GM21390 (cell line): ENCODE measurements at regions not wholly inside any gene's neighbourhood (a gene's known extent, or its start where the extent isn't known, plus 50 kb on each side); places are given as distances from the start of the nearest gene placed in this dataset.

ENCODE experiments used
- ATAC-seq: cut with Tn5 transposase; IDR thresholded peaks from one replicate; pipeline ENCODE4 v1.9.1; 2021; ENCODE audit not compliant: unreplicated experiment

DNA sequence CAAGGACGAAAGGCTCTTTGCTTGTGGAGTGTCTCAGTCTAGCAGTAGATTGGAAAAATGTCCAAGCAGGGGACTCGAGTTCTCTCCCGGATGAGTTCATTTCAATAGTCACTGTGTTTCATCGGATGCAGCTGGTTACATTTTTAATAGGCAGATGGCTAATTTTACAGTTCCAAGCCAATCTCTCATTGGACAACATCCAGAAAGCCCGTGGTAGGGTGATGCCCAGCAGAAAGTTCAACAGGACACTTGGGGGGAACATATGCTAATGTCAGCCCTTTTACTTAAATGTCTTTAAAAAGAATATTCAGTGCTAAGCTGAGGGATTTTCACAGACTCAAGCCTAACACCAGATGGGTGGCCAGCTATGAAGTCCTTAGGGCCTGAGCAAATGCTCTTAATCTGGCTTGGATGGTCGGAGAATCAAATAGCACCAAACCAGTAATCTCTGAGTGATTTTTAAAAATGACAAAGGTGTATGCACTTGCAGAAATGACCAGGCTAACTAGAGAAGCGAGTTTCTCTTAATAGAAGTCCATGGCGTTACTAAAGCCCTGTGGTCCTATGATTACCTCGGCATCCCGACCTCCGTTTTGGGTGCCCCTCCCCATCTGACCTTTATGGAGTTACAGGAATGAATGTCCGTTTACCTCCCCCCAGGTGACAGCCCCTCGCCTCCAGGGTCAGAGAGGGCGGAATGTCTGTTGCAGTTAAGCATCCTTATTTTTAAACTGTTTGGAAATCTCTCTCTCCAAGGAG, 289.2 kb upstream of the SALL1 start:
- no peak for ATAC-seq

DNA sequence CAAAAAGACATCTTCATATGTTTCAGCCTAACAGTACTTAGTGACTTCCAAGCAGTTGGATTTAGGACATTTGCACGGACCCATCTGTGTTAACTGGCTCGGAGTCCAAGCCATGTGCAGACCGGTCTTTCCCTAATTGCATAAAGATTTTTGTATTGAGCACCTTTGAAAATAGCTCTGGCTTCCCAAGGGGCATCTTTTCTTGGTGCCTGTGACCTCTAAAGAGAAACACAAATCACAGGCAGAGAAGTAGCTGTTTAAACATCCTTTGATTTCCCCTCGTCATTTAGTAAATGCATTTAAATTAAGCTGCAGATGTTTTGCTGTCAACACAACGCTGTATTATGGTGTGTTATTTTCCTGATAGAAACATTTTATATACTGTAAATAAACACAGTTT, 288.2 kb upstream of the SALL1 start:
- ATAC-seq = no peak

DNA sequence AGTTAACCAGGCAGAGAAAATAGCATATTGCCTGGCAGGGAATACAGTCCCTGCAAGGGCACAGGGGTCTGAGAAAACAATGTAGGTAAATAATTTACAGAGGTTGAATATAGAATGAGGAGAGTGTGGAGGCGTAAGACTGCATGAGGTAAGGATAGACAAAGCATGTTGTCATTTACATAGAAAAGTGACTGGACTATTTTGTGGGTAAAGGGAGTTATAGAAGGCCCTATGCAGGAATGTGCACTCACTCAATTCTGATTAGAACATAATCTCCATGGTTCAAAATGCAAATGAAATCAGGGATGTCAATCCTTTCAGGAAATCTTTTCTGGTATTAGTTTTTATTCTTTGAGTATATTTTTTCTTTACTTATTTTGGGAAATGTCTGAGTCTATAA, 285.7 kb upstream of the SALL1 start:
- ATAC-seq = no peak

DNA sequence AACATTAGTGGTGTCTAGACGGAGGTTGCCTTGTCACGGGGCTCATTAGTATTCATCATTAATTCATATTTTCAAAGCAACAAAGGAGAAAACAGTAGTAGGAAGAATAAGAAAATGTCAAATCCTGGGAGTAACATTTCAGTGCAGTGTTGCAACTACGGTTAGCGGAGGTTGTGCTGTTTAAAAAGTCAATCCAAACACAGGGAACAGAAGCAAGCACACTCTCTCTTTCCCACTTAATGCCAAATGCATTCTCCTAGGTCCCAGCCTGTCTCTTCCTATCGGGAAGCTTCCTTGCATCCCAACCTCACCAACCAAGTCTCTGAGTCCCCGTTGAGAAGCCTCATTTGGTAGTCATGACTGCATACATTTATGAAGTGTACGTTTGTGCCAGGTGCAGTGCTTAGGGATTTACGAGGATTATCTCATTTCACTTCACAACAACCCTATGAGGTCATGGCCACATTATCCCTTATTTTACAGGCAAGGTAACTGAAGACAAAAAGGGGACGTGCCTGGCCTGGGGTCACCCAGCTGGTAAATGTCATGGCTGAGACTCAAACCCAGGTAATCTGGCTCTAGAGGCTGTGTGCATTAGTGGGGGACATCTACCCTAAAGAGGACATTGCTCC, 283.6 kb upstream of the SALL1 start:
- ATAC-seq = no peak

DNA sequence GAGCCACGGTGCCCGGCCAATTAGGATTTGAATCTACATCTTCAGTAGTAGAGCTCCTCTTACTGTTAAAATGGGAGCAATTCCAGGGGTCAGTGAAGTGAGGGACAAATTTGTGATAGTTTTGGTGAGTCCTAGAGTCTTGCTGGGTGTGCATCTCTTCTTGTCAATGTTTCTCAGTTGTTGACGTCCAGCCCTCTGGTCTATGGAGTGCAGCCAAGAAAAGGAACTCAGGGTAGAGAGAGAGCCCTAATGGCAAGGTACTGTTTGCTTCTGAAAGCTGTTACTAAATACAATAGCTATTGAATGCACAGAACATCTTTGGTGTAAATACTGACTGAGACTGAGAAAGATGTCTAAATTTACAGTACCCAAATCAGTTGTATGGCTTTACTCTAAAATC, 282.5 kb upstream of the SALL1 start:
- no peak for ATAC-seq

DNA sequence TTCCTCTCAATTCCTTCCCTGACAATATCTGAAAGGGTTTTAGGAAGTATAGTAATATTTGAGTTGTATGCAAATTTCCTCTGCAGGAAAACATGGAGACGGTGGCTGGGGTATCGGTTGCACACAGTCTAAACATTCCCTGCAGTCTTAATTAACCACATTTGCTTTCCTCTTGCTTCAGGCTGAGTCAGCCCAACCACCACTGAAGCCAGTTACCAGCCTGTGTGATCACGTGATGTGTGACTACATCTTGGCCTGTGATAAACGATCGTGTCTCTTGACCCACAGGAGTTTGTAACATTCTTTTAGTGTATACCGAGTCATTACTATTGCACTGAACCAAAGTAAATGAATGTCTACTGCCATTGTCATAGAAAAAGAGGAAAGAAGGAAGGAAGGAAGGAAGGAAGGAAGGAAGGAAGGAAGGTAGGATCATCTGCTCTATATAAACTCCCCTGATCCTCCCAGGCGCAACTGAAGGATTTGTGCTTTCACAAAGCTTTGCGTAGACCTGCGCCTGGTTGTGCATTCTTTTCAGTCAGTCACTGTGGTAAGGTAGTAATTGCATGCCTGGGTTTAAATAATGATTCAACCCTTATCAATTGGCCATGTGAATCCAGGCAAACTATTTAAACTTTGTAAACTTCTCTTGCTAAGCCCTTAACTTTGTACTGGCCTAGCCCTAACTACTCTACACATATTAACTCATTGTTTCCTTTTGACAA, 280.6 kb upstream of the SALL1 start:
- no peak for ATAC-seq

DNA sequence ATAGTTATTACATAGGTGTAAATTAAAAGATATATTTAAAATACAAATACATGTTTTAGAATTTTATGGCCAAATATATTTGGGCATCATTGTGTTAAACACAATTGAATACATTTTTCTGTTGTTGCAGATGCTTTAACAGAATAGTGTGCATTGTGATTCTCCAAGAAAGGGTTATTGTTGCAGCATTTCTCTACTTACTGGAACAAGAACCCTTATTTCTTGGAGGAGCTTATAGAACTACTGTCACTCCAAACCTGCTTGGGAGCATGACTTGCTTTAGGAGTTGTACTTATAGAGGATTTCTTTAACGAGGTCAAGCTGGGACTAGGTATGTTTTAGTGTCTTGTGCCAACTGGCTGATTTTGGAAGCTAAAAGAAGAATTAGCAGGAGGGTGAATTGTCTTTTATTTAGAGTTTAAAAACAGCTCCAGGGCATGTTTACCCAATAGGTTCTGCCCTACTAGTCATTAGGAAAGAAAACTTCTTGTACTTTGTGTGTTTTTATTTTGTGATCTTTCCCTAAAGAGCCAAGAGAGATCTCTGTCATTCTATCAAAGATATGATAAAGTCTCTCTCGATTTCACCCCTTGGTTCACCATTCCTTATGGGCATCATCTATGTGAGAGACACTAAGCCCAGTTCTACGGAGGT, 279.8 kb upstream of the SALL1 start:
- ATAC-seq = no peak

DNA sequence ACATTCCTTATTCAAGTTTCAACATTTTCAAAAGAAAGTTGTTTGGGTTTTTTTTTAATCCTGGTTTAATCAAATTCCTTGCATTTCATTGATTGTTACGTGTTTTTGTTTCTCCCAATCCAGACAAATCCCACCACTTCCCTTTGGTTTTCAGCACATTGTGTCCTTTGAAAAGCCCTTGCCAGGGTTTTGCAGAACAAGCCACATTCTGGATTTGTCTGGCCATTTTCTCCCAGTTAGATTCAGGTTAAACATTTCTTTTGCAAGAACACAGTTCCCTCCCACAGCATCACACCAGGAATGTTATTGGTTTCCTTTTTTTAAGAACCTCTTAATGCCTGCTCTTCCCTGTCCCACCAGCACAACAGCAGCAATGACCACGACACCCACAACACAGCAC, 278.0 kb upstream of the SALL1 start:
- no peak for ATAC-seq

DNA sequence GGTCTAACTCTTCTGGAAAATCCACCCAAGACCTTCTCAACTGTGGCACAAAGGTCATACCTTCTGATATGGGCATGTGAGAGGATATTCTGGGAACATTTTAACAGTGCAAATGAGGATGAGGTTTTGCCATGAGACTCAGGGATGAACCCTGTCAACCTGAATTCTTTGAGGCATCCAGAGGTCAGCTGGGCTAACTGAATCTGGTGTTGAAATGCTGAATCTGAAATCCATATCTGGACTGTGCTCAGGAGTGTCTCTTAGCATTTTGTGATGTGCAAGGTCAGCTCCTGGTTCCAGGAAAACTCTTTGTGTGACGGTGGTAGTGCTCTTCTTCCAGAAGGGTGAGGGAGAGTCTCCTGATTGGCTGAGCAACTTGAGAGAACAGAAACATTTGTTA, 276.0 kb upstream of the SALL1 start:
- no peak for ATAC-seq

DNA sequence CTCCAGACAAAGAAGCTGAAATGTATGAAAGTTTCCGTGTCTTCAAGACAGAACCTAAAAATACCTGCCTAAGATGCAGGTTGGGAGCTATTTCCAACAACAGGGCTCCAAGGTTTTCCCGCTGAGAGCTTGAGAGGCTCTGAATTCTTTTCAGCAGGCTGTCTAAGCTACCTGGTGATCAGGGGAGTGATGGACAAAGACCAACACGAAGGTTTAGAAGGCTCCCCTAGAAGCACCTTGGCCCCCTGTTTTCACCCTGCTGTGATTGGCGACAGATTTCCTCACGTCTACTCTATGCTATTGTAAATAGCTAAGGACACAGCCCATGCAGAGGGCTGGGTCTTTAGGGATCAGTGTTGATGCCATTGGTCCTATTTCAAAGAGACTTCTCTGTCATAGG, 275.2 kb upstream of the SALL1 start:
- no peak for ATAC-seq

DNA sequence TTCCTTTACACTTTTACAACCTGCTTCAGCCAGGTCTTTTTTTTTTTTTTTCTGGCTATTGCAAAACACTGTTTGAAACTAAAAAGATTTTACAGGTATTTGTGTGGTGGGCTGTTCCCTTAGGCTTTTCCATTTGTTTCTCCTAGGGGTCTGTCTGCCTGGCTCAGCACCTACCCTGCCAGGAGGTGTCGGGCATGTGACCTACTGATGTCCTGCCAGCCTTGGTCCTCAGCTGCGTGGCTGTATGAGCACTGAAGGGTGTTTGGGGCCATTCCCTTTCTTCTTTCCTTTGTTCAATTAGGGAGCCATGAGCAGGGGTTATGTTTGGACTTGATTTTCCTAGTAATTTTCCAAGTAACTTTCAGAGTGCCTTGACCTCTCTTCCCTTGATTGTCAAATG, 269.2 kb upstream of the SALL1 start:
- ATAC-seq = no peak

DNA sequence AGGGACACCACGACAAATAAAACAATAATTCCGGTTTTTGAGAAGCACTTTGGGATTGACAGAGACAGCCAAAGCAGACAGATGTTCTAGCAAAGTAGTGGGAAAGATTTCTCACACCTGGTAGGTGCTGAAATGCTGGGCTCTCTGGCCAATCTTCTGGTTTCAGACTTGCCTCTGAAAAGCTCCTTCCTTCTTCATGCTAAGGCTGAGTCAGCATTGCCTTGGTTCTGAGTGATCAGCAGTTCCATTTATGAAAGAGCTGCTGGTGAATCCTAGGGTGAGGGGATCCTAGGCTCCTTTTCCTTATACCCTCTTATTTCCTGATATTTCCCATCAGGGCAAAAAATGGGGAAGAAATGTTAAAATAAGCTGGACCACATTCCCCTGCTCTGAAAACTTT, 268.7 kb upstream of the SALL1 start:
- no peak for ATAC-seq

DNA sequence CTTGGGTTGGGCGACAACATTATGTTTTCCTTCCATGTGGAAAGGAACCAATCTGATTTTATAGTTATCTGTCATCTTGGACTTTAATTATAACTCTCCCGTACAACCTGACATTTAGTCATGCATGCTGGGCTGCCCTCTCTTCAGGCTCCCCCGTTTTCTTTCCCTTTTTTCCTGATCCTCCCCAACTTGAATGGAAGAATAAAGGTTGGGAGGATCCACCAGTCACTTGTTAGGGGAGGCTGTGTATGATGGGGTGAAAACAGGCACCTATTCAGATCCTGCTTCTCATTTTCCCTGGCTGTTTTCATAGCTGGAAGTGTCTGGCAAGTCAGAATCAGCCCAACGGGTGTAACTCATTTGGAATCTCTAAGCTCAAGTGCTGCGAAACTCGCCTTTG, 267.2 kb upstream of the SALL1 start:
- ATAC-seq = no peak

DNA sequence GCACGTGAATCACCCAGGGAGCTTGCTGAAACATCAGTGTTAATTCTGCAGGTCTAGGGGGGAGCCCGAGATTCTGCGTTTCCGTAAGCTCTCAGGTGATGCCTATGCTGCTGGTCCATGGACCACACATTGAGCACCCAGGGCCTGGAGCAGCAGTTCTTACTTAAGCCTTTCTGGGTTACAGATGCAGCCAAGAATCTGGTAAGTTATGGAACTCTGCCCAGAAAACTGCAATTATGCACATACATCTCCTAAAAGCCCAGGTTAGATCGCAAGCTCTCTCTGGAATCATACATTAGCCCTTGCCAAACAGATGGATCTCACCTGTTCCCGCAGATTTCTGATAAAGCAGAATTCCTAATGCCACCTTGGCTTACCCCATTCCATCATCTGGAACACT, 265.9 kb upstream of the SALL1 start:
- ATAC-seq = no peak

DNA sequence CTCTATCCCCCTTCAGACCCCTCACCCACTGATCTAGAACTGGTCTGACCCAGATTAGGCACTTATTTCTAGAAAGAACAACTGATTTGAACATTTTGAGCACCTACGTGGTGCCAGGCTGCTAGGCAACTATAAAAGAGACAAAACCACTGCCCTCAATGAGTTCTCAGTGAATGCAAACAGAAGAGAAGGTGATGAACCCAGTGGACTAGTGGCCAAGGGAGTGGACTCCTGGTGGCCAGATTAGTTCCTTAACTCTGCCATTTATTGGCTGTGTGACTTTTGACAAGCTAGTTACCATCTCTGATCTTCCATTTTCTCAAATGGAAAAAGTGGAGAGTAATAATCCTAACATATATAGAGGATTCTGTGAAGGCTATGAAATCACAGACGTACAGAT, 259.1 kb upstream of the SALL1 start:
- no peak for ATAC-seq

DNA sequence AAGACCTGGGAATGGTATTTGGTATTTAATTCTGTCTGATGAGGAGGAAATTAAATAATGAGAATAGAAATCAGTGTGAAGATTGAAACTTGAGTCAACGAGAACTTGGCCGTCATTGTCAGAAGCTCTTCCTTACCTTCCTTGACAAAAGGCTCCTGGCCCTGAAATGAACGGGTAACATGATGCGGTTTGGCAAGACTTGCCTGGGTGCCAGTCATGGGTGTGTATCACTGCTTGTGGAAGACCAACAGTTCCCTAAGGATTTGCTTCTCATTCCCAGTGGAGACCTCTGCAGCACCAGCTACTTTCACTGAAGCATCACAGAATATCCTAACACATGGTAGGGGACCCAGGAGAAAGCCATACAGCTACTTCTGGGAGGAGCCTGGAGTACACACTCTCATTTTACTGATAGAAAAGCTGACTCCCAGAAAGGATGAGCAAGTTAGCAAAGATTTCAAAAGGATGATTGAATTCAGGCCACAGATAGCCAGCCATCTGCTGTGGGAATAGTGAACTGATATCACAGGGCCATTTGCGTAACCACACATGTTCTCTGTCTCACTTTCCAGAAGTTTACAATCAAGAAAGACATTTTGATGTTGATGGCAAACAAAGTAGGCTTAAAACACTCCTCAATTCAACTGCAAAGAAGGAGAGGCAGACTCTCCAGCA, 258.1 kb upstream of the SALL1 start:
- no peak for ATAC-seq

DNA sequence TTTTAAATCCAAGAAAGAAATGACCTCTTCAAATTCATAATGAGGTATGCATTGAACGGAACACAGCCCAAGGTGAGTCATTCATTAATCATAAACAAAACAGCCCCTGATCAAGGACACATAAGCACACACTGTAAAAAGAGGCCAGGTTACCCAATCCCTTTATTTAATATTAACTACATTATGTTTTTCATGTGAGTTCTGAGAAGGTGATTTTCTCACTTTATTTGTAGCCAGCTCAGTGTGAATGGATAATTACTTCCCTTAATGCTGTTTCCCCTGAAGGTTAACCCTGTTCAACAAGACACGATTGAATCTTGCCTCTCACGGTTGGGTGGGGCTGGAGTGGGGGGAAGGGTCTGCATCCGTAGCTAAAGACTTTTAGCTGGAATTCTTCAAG, 257.3 kb upstream of the SALL1 start:
- ATAC-seq = no peak

DNA sequence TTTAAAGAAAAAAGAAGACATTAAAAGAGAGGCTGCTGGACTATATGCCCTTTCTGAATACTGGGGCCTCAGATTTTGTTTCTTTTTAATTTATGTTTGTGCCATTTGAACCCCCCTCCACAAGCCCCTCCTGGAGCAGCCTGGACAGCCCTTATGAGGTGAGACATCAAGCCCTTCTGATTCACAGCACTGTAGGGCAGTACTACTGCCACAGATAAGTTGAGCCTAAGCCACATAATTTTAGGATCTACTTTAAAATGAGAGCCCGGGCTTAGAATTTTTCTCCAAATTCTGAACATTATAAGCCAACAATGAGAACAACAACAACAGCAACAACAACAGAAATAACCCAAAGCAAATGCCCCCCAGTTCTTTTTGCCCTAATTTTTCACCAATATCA, 256.9 kb upstream of the SALL1 start:
- ATAC-seq = no peak

DNA sequence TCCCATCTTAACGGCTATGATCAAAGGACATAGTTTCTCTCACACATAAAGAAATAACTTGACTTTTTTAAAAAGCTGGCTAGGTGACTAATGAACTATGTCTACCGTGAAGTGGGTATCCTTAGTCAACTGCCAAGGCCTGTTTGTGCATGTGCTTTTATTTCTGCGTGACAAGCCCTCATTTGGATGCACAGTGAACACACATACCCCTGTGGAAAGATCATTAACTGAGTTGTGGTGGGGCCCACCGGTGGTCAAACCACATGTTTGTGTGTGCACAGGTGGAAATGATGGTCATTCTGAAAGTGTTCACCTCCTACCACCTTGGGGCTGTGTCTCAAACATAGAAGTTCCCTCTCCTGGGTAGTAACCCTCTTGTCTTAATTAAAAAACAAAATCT, 256.1 kb upstream of the SALL1 start:
- ATAC-seq = no peak

DNA sequence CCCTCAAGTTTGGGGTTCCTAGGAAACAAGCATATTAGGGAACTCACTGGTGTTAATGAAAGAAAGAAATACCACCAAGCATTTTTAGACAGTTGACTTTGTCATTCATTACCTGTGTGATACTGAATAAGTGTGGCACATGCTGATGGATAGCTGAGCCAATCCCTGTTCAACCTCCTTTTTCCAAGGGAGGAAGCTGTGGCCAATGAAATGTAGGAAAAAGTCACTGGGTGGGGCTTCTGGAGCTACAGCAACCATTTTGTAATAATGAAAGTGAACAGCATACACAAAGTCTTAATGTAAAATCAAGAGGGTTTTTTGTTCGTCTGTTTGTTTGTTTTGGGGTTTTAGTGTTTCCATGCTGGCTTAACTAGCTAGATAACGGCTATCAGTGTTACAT, 254.3 kb upstream of the SALL1 start:
- ATAC-seq = no peak

DNA sequence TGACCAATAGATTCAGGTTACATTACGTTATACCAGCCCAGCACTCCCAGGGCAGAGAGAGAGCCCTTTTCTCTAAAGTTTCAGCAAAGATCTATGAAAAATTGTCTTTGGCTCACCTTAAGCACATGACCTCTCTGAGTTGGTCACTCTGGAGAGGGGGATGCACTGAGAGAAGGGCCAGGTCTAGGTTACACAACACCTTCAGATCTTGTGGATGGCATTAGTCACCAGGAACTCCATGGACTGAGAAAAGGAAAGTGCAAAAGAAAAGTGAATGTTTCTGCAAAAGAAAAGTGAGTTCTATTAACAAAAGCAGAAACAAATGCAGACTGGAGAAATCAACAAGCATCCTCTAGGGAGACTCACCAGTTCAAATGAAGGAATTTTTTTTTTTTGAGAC, 253.3 kb upstream of the SALL1 start:
- no peak for ATAC-seq
